ENCODE measurements at regions not wholly inside any gene's neighbourhood (a gene's known extent, or its start where the extent isn't known, plus 50 kb on each side); places are given as distances from the start of the nearest gene placed in this dataset.

DNA sequence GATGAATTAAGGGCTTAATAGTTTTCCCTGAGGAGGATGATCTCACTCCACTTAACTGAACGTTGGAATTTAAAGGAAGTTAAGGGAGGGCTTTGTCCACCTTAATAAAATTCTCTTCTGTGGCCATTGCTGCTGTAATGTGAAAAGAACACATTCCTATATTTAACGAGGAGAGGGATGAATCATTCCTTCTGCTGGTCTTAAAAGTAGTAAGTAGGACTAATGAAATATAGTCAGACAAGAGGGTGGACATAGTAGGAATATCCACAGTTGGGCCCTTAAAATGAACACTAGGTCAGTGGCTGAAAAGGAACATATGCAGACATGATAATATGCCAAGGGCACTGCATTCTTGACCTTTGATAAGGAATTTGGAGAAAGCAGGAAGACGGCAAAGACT is 405.6 kb downstream of the PMP22 start (continued):
- no peak for TF ChIP-seq AFF4 (CRISPR knock-in tag; IDR thresholded peaks at IDR 0.05)
- no peak for TF ChIP-seq KAT7 (CRISPR knock-in tag; IDR thresholded peaks at IDR 0.05; ENCODE audit: borderline replicate concordance)
- no peak for TF ChIP-seq ZNF644 (tag; IDR thresholded peaks at IDR 0.05; ENCODE audit: low read depth)
- no peak for TF ChIP-seq SREBF2 (CRISPR knock-in tag; IDR thresholded peaks at IDR 0.05)
- no peak for TF ChIP-seq RBM34 (IDR thresholded peaks at IDR 0.05; ENCODE audit: borderline replicate concordance, insufficient read depth, low read length)
- no peak for TF ChIP-seq NR2F6 (CRISPR knock-in tag; IDR thresholded peaks at IDR 0.05)
- no peak for TF ChIP-seq ZBTB26 (CRISPR knock-in tag; IDR thresholded peaks at IDR 0.05)
- TF ChIP-seq, protein P1, sequence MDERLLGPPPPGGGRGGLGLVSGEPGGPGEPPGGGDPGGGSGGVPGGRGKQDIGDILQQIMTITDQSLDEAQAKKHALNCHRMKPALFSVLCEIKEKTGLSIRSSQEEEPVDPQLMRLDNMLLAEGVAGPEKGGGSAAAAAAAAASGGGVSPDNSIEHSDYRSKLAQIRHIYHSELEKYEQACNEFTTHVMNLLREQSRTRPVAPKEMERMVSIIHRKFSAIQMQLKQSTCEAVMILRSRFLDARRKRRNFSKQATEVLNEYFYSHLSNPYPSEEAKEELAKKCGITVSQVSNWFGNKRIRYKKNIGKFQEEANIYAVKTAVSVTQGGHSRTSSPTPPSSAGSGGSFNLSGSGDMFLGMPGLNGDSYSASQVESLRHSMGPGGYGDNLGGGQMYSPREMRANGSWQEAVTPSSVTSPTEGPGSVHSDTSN (CRISPR knock-in tag; IDR thresholded peaks at IDR 0.05; ENCODE audit: low read depth): no peak
- TF ChIP-seq, protein P1 (tag; conservative IDR thresholded peaks at IDR 0.05; ENCODE audit: low read depth): no peak
